ENCODE measurements at regions not wholly inside any gene's neighbourhood (a gene's known extent, or its start where the extent isn't known, plus 50 kb on each side); places are given as distances from the start of the nearest gene placed in this dataset.

GRCh38 chr12:59040656-59041055 is 120.4 kb upstream of the LRIG3 start:
- 27% methylated on average over 1 of the region's 1 CpG for WGBS
- Histone ChIP-seq H3K27ac (peak overlapping the region; percentile 80), H3K4me3 (no peak overlapping the region), H3K9me3 (no peaks in the 10 kb centered on the region), H3K4me1 (peaks cover 53% of the 10 kb centered on the region), H3K27me3 (no peaks in the 10 kb centered on the region), H3K36me3 (no peaks in the 10 kb centered on the region)
- TF ChIP-seq POLR2A (IDR thresholded peaks at IDR 0.05) (no peak), EP300 (IDR thresholded peaks at IDR 0.05) (no peak), CTCF (IDR thresholded peaks at IDR 0.05) (no peak), POLR2AphosphoS5 (IDR thresholded peaks at IDR 0.05) (no peak)
- no peak for DNase-seq (ENCODE audit: low spot score in 2 of 2)

GRCh38 chr12:59040043-59040442 is 119.7 kb upstream of the LRIG3 start:
- Histone ChIP-seq H3K27ac (peak overlapping the region; percentile 80), H3K36me3 (no peaks in the 10 kb centered on the region), H3K9me3 (no peaks in the 10 kb centered on the region), H3K4me3 (no peak overlapping the region), H3K27me3 (no peaks in the 10 kb centered on the region), H3K4me1 (peaks cover 59% of the 10 kb centered on the region)
- TF ChIP-seq POLR2A (IDR thresholded peaks at IDR 0.05) (no peak), POLR2AphosphoS5 (IDR thresholded peaks at IDR 0.05) (no peak), CTCF (IDR thresholded peaks at IDR 0.05) (no peak), EP300 (IDR thresholded peaks at IDR 0.05) (no peak)
- no peak for DNase-seq (ENCODE audit: low spot score in 2 of 2)
- 50% methylated on average over 2 of the region's 2 CpGs for WGBS

GRCh38 chr12:59039005-59039404 is 118.7 kb upstream of the LRIG3 start:
- Histone ChIP-seq H3K36me3 (no peaks in the 10 kb centered on the region), H3K4me3 (no peak overlapping the region), H3K4me1 (peaks cover 60% of the 10 kb centered on the region), H3K27me3 (no peaks in the 10 kb centered on the region), H3K9me3 (no peaks in the 10 kb centered on the region), H3K27ac (no peak overlapping the region)
- no peak for DNase-seq (ENCODE audit: low spot score in 2 of 2)
- TF ChIP-seq POLR2A (IDR thresholded peaks at IDR 0.05) (no peak), CTCF (IDR thresholded peaks at IDR 0.05) (no peak), POLR2AphosphoS5 (IDR thresholded peaks at IDR 0.05) (no peak), EP300 (IDR thresholded peaks at IDR 0.05) (no peak)
- 61% methylated on average over 2 of the region's 2 CpGs for WGBS

- no peak overlapping the region for H3K4me3 ChIP-seq
- H3K4me1 ChIP-seq, result peaks cover 54% of the 10 kb centered on the region
- no peaks in the 10 kb centered on the region for H3K9me3 ChIP-seq
- 32% methylated on average over 5 of the region's 5 CpGs for WGBS
- no peaks in the 10 kb centered on the region for H3K27me3 ChIP-seq
- no peak for DNase-seq (ENCODE audit: low spot score in 2 of 2)
- peak overlapping the region; percentile 84 for H3K27ac ChIP-seq
- TF ChIP-seq POLR2A (IDR thresholded peaks at IDR 0.05) (no peak), EP300 (IDR thresholded peaks at IDR 0.05) (no peak), CTCF (IDR thresholded peaks at IDR 0.05) (no peak), POLR2AphosphoS5 (IDR thresholded peaks at IDR 0.05) (no peak)
- no peaks in the 10 kb centered on the region for H3K36me3 ChIP-seq
Measured at GRCh38 chr12:59036973-59037762, 116.9 kb upstream of the LRIG3 start.

- Histone ChIP-seq H3K4me3 (no peak overlapping the region), H3K36me3 (no peaks in the 10 kb centered on the region), H3K4me1 (peaks cover 47% of the 10 kb centered on the region), H3K9me3 (no peaks in the 10 kb centered on the region), H3K27ac (peak overlapping the region; percentile 84), H3K27me3 (no peaks in the 10 kb centered on the region)
- TF ChIP-seq POLR2AphosphoS5 (IDR thresholded peaks at IDR 0.05) (no peak), POLR2A (IDR thresholded peaks at IDR 0.05) (no peak), CTCF (IDR thresholded peaks at IDR 0.05) (no peak), EP300 (IDR thresholded peaks at IDR 0.05) (no peak)
- no peak for DNase-seq (ENCODE audit: low spot score in 2 of 2)
- 43% methylated on average over 2 of the region's 2 CpGs for WGBS
Measured at GRCh38 chr12:59036347-59036746, 116.0 kb upstream of the LRIG3 start.
